Keratinocyte (primary cell): ENCODE measurements at regions not wholly inside any gene's neighbourhood (a gene's known extent, or its start where the extent isn't known, plus 50 kb on each side); places are given as distances from the start of the nearest gene placed in this dataset.

Experiments
- DNase-seq: peaks from one replicate; pipeline ENCODE4 v3.0.0-alpha.2; 2011; ENCODE audit warnings: low read depth, missing footprints, low spot score
- FAIRE-seq: peaks from 2 replicates; lab custom pipeline; 2011; peaks lifted over from hg19 to GRCh38; lab: Jason Lieb, UNC
- H2AFZ ChIP-seq: 2 replicates; pipeline ENCODE4 v1.6.0; 2012; ENCODE audit warnings: low read length, control low read depth, inconsistent platforms; ENCODE audit not compliant: control insufficient read depth
- H3K27ac ChIP-seq: 2 replicates; pipeline ENCODE4 v1.5.1; 2011; ENCODE audit warnings: low read length; ENCODE audit not compliant: control insufficient read depth, insufficient read depth
- H3K27me3 ChIP-seq: 3 replicates; pipeline ENCODE4 v1.6.0; 2011; ENCODE audit warnings: low read length; ENCODE audit not compliant: control insufficient read depth, insufficient read depth; ENCODE audit errors: extremely low read depth
- H3K36me3 ChIP-seq, 2 experiments: 2 replicates in 1 of 2; 3 replicates in 1 of 2; pipeline ENCODE4 v1.5.1; 2011; ENCODE audit warnings: low read length in 2 of 2, mild to moderate bottlenecking in 1 of 2; ENCODE audit not compliant: control insufficient read depth in 2 of 2, insufficient read depth in 2 of 2; ENCODE audit errors: extremely low read depth in 1 of 2
- H3K4me1 ChIP-seq: 3 replicates; pipeline ENCODE4 v1.5.1; 2011; ENCODE audit warnings: low read length; ENCODE audit not compliant: control insufficient read depth, insufficient read depth; ENCODE audit errors: extremely low read depth
- H3K4me2 ChIP-seq: 3 replicates; pipeline ENCODE4 v1.6.0; 2011; ENCODE audit warnings: low read depth, low read length; ENCODE audit not compliant: control insufficient read depth, insufficient read depth; ENCODE audit errors: extremely low read depth
- H3K4me3 ChIP-seq, 3 experiments: fragments of 200-600 bp in 1 of 3; sonication (generic) in 1 of 3; 2 replicates in 2 of 3; 3 replicates in 1 of 3; pipeline ENCODE4 v1.5.1; 2011 to 2016; ENCODE audit warnings: low read length in 3 of 3, mild to moderate bottlenecking in 3 of 3, control low read depth in 2 of 3, inconsistent platforms in 1 of 3, low read depth in 1 of 3, mixed read lengths in 1 of 3, mixed run types in 1 of 3, moderate library complexity in 1 of 3; ENCODE audit not compliant: control insufficient read depth in 2 of 3, insufficient read depth in 2 of 3; ENCODE audit errors: extremely low read depth in 1 of 3
- H3K79me2 ChIP-seq: 2 replicates; pipeline ENCODE4 v1.6.0; 2012; ENCODE audit warnings: low read length; ENCODE audit not compliant: control insufficient read depth, insufficient read depth
- H3K9ac ChIP-seq: 3 replicates; pipeline ENCODE4 v1.6.0; 2011; ENCODE audit warnings: low read length; ENCODE audit not compliant: control insufficient read depth, insufficient read depth; ENCODE audit errors: extremely low read depth
- H3K9me1 ChIP-seq: 3 replicates; pipeline ENCODE4 v1.6.0; 2011; ENCODE audit warnings: low read length; ENCODE audit not compliant: control insufficient read depth, insufficient read depth; ENCODE audit errors: extremely low read depth
- H3K9me3 ChIP-seq: 2 replicates; pipeline ENCODE4 v1.5.1; 2012; ENCODE audit warnings: low read depth, low read length; ENCODE audit not compliant: control insufficient read depth
- H4K20me1 ChIP-seq: 3 replicates; pipeline ENCODE4 v1.6.0; 2011; ENCODE audit warnings: low read length; ENCODE audit not compliant: control insufficient read depth, insufficient read depth; ENCODE audit errors: extremely low read depth
- EZH2 ChIP-seq: IDR thresholded peaks from one replicate; pipeline ENCODE4 v1.6.1; 2012; ENCODE audit warnings: inconsistent platforms, mild to moderate bottlenecking, low read length, moderate library complexity
- dilution Hi-C: fragments of 300-500 bp; cut with MboI; formaldehyde crosslinking; loops from one replicate; pipeline ENCODE4 v1.7.0; 2020; ENCODE audit warnings: low sequenced_read_pairs; ENCODE audit not compliant: extremely low pct_ligation_motif_present
- TF ChIP-seq, protein P1 (sequence below), 3 experiments: IDR thresholded peaks in 1 of 3; conservative IDR thresholded peaks in 1 of 3; optimal IDR thresholded peaks in 1 of 3; 2 replicates in 2 of 3; 3 replicates in 1 of 3; pipeline versions ENCODE3 to v1.5.1; 2011; ENCODE audit warnings: low read length in 3 of 3, mild to moderate bottlenecking in 3 of 3, moderate library complexity in 2 of 3, control low read depth in 1 of 3, inconsistent platforms in 1 of 3; ENCODE audit not compliant: insufficient read depth in 2 of 3; ENCODE audit errors: extremely low read depth in 1 of 3

DNA sequence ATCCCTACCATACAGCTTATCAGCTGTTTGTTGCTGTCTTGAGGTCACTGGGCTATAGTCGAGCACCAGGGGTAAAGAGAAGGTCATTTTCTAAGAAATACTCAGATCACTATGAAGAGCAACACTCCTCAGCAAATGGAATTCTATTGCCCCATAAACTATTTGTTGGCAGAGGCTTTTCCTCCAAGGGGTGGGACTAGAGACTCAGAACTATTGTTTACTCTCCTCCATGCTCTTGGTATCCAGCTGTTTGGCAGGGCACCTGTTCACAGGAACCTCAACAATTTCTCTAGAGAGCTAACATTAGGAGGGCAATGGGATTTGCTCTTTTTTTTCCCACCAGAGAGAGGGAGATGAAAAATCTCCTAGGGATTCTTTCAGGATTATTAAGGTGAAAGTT is 249.1 kb upstream of the SPRED2 start:
- dilution Hi-C loops, result no loop called here
- H3K36me3 ChIP-seq, result no peaks in the 10 kb centered on the region
- no peak overlapping the region for H2AFZ ChIP-seq
- DNase-seq (no peak), FAIRE-seq (no peak)
- no peaks in the 10 kb centered on the region for H3K4me1 ChIP-seq
- TF ChIP-seq EZH2, result no peak
- TF ChIP-seq, protein P1, sequence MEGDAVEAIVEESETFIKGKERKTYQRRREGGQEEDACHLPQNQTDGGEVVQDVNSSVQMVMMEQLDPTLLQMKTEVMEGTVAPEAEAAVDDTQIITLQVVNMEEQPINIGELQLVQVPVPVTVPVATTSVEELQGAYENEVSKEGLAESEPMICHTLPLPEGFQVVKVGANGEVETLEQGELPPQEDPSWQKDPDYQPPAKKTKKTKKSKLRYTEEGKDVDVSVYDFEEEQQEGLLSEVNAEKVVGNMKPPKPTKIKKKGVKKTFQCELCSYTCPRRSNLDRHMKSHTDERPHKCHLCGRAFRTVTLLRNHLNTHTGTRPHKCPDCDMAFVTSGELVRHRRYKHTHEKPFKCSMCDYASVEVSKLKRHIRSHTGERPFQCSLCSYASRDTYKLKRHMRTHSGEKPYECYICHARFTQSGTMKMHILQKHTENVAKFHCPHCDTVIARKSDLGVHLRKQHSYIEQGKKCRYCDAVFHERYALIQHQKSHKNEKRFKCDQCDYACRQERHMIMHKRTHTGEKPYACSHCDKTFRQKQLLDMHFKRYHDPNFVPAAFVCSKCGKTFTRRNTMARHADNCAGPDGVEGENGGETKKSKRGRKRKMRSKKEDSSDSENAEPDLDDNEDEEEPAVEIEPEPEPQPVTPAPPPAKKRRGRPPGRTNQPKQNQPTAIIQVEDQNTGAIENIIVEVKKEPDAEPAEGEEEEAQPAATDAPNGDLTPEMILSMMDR (optimal IDR thresholded peaks at IDR 0.05 in 1 of 3, IDR thresholded peaks at IDR 0.05 in 1 of 3, conservative IDR thresholded peaks at IDR 0.05 in 1 of 3; ENCODE audit: extremely low read depth in 1 of 3, insufficient read depth in 2 of 3, low read length in 3 of 3), result no peak
- H3K9me3 ChIP-seq, result no peaks in the 10 kb centered on the region
- no peak overlapping the region for H3K9ac ChIP-seq
- no peak overlapping the region for H3K27ac ChIP-seq
- no peaks in the 10 kb centered on the region for H4K20me1 ChIP-seq
- no peak overlapping the region for H3K4me3 ChIP-seq
- no peak overlapping the region for H3K4me2 ChIP-seq
- no peaks in the 10 kb centered on the region for H3K9me1 ChIP-seq
- H3K27me3 ChIP-seq, result peaks cover 2% of the 10 kb centered on the region
- no peaks in the 10 kb centered on the region for H3K79me2 ChIP-seq

- Histone ChIP-seq H3K27me3 (peaks cover 2% of the 10 kb centered on the region), H3K9ac (no peak overlapping the region), H2AFZ (no peak overlapping the region), H4K20me1 (no peaks in the 10 kb centered on the region), H3K36me3 (no peaks in the 10 kb centered on the region), H3K4me2 (no peak overlapping the region), H3K79me2 (no peaks in the 10 kb centered on the region), H3K9me1 (no peaks in the 10 kb centered on the region), H3K4me3 (no peak overlapping the region), H3K27ac (no peak overlapping the region), H3K9me3 (no peaks in the 10 kb centered on the region), H3K4me1 (no peaks in the 10 kb centered on the region)
- FAIRE-seq, result peak; percentile 51
- no peak for DNase-seq
- dilution Hi-C loops, result no loop called here
- no peak for TF ChIP-seq EZH2
- TF ChIP-seq, protein P1 (optimal IDR thresholded peaks at IDR 0.05 in 1 of 3, IDR thresholded peaks at IDR 0.05 in 1 of 3, conservative IDR thresholded peaks at IDR 0.05 in 1 of 3; ENCODE audit: extremely low read depth in 1 of 3, insufficient read depth in 2 of 3, low read length in 3 of 3), result no peak
Observed at GRCh38 chr2:65678779-65679391, 246.5 kb upstream of the SPRED2 start.
